22Rv1 (cell line): ENCODE measurements at regions not wholly inside any gene's neighbourhood (a gene's known extent, or its start where the extent isn't known, plus 50 kb on each side); places are given as distances from the start of the nearest gene placed in this dataset.

ENCODE experiments used
- CTCF ChIP-seq: fragments of 450-650 bp; IDR thresholded peaks from 2 replicates; pipeline ENCODE4 v1.5.1; 2017; ENCODE audit warnings: mild to moderate bottlenecking
- ZFX ChIP-seq: fragments of 450-650 bp; IDR thresholded peaks from 2 replicates; pipeline ENCODE4 v1.6.1; 2017; ENCODE audit warnings: antibody characterized with exemption, borderline replicate concordance

- TF ChIP-seq CTCF (no peak), ZFX (no peak)
Measured at GRCh38 chr2:42844901-42845821, 52.8 kb upstream of the HAAO start.
